ENCODE measurements at regions not wholly inside any gene's neighbourhood (a gene's known extent, or its start where the extent isn't known, plus 50 kb on each side); places are given as distances from the start of the nearest gene placed in this dataset.
"Not testable (repeated sequence)": the region's sequence is repeated elsewhere in the genome, so short reads cannot be mapped to it uniquely, and the experiment has no call there.

- not testable (repeated sequence) for DNase-seq
Measured at GRCh38 chr13:112223929-112224328, 152.2 kb upstream of the SPACA7 start.

- no peak for DNase-seq
Measured at GRCh38 chr13:112225429-112226090, 150.6 kb upstream of the SPACA7 start.

DNA sequence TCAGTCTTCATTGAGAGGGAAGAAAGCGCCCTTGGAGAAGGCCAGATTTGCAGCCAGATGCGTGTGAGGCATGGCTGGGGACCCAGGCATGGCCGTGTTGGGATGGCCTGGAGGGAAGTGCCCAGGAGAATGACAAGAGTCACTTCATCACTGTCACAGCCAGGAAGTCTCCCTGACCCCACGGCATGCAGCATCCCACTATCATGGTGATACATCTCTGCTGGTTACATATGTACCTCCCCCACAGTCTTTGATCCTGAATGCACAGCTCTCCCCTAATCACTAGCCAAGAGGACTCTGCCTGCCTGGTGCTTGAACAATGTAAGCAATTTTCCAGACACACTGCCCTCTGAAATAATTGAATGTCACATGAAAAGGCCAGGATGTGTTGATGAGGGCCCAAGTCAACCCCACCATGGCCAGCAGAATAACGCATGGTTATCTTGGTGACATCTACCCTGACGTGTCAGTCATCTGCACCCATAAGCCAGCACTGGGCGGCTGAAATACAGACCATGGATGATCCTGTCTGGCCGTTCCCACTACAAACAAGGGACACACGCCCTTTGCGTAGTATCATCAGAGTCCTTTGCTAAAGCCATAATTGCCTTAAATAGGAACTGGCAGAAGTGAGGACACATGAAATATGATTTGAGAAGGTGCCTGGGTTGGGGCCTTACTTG lies 149.7 kb upstream of the SPACA7 start:
- no peak for DNase-seq

DNA sequence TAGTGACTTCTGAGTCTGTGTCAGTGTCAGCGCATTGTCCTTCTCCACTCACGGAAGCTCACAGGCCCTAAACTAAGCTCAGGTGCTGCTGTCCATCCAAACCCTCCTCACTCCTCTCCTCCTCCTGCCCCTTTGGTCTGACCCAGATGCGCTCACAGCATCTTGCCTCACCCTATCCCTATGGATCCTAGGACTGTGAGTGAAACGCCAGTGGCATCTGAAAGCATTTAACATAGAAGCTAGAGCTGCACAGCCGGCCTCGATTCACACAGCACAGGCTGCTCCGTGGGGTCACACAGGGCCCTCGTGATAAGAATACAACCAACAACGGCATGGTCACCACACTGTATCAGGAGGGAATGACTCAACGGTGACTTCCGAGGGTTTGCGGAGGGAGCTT lies 149.1 kb upstream of the SPACA7 start:
- DNase-seq = no peak

DNA sequence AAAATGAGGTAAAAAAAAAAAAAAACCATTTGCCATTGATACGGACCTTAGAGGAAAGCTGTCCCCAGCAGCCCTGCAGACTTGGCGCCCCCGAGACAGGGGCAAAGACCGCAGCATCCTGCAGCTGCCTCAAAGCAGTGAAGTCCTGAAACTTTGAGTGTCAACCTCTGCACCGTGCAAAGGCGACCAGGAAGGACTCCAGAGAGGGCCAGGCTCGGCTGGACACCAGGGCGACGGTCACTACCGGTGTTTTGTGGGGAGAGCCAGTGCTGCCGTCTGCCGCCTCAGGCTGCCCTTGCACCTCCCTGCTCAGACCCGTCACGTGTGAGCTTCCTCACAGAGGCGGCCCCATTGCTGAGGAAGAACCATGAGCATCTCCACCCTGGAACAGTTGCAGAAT lies 146.7 kb upstream of the SPACA7 start:
- no peak for DNase-seq

GRCh38 chr13:112229992-112230872 lies 145.9 kb upstream of the SPACA7 start:
- no peak for DNase-seq

DNA sequence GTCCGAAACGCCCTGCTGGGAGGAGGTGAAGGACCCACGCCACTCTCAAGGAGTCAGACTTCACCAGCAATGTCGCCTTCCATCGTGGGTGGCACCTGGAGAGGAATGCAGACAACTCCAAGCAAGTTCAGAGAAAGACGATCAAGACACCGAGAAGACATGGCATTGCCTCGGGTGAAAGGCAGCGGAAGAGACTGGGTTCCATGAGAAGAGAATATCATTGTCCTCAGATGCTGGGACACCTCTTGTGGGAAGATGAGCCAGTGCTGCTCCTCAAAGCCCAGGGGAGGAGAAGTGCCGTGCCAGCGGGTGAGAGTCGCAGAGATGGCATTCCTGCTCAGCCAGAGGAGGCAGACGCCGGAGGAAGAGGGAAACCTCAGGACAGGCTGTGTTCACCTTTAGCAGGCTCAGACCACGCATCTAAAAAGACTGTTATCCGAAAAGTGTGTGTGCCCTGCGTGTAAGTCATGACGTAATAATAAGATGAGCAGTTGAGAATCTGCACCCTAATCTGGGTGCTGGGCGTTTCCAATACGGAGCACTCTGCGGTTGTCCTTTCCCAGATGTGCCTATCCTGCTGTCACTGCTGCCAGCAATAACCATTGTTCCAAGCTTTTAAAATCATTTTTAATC lies 144.6 kb upstream of the SPACA7 start:
- no peak for DNase-seq

DNA sequence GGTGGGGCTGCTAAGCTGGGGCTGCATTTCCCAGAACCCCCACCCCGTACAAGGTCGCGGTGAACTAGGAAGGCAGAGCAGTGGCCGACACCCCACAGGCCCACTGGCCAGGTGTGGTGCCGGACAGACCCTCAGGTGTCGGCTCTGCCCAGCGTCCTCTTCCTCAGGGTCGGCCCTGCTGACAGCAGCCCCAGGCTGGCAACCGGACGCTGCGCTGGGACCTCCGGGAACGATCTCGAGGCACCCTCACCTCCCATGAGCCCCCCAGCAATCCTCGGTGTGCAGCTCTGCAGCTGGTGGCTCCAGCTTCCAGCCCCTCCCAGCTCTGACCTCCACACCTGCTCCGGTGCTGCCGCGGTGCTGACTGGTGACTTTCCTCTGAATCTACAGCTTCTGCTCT lies 142.9 kb upstream of the SPACA7 start:
- DNase-seq = no peak

- no peak for DNase-seq
Measured at GRCh38 chr13:112233716-112234115, 142.4 kb upstream of the SPACA7 start.

DNA sequence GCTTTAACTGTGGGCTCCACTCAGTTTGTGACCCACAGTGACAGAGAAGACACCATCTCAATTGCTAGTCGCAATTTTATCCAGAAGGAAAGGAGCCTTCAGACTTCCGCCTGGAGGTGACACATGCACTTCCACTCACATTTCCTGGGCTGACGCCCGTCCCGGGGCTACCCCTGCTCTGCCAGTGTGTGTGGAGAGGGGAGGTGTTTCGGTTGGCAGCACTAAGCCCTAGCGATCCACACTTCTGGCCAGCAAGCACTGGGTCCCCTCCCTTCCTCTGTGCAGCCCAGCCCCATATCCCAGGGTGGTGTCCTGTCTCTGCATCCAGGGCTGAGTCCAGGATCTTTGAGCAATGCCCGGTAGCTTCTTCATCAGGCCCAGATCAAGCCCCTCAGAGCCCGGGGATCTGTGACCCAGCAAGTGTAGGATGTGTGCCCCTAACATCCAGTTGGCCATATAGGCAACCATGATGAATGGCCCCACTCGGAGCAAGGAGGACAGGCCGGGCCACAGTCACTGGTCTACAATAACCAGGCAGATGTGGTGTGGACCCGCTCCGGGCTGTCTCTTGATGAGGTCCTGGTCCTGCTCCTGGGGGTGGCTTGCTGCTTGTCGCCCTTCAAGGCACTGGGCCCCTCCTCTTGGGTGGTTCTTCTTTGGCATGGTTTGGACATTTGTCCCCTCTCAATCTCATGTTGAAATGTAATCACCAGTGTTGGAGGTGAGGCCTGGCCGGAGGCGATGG lies 141.9 kb upstream of the SPACA7 start:
- DNase-seq = no peak

DNA sequence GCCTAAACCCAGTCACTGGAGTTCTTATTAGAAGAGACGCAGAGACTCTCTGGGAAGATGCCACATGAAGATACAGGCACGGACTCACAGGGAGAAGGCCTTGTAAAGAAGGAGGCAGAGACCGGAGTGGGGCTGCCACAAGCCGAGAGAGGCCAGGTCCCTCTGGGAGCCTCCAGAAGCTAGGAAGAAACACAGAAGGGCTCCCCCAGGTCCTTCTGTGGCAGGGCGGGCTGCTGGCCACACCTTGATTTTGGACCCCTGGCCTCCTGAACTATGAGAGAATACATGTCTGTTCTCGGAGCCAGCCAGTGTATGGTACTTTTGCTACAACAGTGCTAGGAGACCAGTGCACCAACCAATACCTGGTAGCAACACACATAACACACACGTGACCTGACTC lies 140.1 kb upstream of the SPACA7 start:
- no peak for DNase-seq

GRCh38 chr13:112236539-112237197 lies 139.5 kb upstream of the SPACA7 start:
- no peak for DNase-seq

GRCh38 chr13:112238436-112238995 lies 137.6 kb upstream of the SPACA7 start:
- DNase-seq = no peak

GRCh38 chr13:112240076-112240475 lies 136.1 kb upstream of the SPACA7 start:
- no peak for DNase-seq

GRCh38 chr13:112241288-112241687 lies 134.9 kb upstream of the SPACA7 start:
- DNase-seq = no peak

DNA sequence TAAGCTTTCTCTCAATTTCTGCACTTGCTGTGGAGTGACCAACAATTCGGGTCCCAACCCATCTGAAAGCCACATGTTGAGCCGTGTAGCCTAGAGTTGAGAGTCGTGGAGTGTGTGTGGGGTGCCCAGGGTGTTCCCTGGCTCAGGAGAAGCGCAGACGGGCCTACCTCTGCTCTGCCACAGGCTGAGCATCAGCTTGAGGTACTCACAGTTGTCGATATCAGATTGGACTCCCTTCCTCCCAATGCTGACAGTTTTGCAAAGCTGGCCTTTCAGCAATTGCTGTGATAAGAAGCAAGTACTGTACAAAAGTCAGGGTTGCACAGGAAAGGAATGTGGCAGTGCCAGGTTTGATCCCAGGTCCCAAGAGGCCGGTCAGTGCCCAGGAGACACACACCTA lies 133.4 kb upstream of the SPACA7 start:
- DNase-seq = no peak

- no peak for DNase-seq
Measured at GRCh38 chr13:112244061-112244460, 132.1 kb upstream of the SPACA7 start.

DNA sequence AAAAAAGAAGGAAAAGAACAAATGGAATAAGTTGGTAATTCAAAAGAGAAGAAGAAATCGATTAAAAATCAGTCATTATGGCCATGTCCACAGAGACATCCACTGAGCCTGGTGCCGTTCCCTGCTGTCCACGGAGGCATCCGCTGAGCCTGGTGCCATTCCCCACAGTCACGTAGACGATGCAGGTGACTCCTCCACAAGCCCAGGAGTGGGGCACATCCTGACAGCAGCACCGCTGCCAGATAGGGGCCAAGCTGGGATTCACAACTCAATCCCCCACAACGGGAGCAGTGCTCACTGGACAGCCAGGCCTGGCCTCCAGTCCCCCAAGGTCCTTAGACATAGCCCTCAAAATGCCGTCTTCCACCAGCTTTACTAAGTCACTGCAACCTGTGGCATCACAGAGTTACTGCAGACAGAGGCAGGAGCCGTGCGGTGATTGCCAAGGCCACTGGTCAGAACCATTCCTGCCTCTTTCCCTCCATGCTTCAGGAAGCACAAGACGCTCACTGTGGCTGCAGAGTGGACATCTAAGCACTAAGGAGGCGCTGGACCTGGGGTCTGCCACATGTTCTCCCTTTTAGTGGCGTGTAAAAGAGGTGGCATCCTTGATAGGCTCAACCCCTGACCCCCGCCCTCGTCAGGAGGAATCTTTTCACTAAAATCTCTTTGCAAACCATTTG lies 131.5 kb upstream of the SPACA7 start:
- DNase-seq = no peak

DNA sequence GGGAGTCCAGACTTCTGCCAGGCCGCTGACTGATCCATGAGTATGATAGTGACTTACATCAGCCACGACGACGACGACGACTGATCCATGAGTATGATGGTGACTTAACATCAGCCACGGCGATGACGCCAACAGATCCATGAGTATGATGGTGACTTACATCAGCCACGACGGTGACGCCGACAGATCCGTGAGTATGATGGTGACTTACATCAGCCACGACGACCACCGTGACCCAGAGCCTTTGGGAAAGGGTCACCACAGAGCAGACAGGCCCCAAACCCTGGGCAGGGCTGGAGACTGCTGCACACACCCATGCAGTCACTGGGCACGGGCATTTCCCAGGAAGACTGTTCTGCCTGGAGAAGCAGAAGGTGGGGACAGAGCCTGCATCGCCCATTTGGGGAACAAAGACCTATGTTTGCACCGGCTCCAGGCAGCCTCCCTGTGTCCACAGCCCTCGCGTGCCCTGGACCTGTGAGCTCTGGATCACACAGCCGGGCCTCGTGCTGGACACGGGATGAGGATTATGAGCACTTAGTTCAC lies 130.9 kb upstream of the SPACA7 start:
- DNase-seq = no peak

GRCh38 chr13:112245989-112246388 lies 130.2 kb upstream of the SPACA7 start:
- DNase-seq = no peak

Data from muscle of arm (tissue), 1 donor.